ENCODE measurements at regions not wholly inside any gene's neighbourhood (a gene's known extent, or its start where the extent isn't known, plus 50 kb on each side); places are given as distances from the start of the nearest gene placed in this dataset.

- Mint-ChIP-seq H3K4me3 (no peak overlapping the region), H3K4me1 (no peaks in the 10 kb centered on the region), H3K9me3 (peaks cover 60% of the 10 kb centered on the region), H3K27me3 (ENCODE audit: low read depth, poor library complexity) (no peaks in the 10 kb centered on the region), H3K36me3 (ENCODE audit: low read depth) (no peaks in the 10 kb centered on the region), H3K27ac (no peak overlapping the region)
- no peak for DNase-seq
- TF ChIP-seq, protein P1, sequence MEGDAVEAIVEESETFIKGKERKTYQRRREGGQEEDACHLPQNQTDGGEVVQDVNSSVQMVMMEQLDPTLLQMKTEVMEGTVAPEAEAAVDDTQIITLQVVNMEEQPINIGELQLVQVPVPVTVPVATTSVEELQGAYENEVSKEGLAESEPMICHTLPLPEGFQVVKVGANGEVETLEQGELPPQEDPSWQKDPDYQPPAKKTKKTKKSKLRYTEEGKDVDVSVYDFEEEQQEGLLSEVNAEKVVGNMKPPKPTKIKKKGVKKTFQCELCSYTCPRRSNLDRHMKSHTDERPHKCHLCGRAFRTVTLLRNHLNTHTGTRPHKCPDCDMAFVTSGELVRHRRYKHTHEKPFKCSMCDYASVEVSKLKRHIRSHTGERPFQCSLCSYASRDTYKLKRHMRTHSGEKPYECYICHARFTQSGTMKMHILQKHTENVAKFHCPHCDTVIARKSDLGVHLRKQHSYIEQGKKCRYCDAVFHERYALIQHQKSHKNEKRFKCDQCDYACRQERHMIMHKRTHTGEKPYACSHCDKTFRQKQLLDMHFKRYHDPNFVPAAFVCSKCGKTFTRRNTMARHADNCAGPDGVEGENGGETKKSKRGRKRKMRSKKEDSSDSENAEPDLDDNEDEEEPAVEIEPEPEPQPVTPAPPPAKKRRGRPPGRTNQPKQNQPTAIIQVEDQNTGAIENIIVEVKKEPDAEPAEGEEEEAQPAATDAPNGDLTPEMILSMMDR (IDR thresholded peaks at IDR 0.05) = no peak
These were observed 220.2 kb upstream of the ATP6AP2 start for GRCh38 chrX:40360557-40360956.

DNA sequence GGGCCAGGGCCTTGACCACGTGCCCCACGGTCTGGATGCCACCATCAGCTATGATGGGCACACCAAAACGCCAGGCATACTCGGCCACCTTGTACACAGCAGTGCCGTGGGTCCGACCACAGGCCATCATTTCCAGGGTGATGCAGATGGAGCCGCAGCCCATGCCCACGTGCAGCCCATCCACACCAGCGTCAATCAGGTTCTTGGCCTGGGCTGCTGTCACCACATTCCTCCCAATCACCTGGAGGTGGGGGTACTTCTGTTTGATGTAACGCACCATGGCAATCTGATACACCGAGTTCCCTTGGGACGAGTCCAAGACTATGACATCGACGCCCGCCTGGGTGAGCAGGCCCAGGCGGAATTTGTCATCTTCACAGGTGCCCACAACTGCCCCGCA is 221.2 kb upstream of the ATP6AP2 start:
- TF ChIP-seq, protein P1 (IDR thresholded peaks at IDR 0.05) = no peak
- no peaks in the 10 kb centered on the region for H3K4me1 Mint-ChIP-seq
- peaks cover 54% of the 10 kb centered on the region for H3K9me3 Mint-ChIP-seq
- H3K4me3 Mint-ChIP-seq = no peak overlapping the region
- H3K27me3 Mint-ChIP-seq (ENCODE audit: low read depth, poor library complexity) = peaks cover 3% of the 10 kb centered on the region
- no peaks in the 10 kb centered on the region for H3K36me3 Mint-ChIP-seq (ENCODE audit: low read depth)
- no peak for DNase-seq
- H3K27ac Mint-ChIP-seq = no peak overlapping the region

DNA sequence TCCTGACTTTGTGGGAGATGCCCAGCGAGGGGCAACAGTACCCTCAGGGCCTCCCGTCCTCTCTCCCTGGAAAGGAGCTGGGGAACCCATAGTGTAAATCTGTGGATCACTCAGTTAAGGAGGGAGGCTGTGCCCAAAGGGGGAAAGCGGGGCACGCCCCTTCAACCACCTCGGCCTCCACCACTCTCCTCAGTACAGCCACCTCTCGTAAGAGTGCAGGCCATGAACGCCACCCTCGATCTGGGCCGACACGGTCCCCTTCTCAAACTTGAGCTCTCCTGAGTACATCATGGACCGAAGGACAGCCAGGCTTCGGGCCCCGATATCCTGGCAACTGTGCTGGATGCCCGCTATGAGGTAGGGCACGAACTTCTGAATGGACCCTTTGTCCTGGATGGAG is 221.8 kb upstream of the ATP6AP2 start:
- no peak for DNase-seq
- H3K4me3 Mint-ChIP-seq = no peak overlapping the region
- H3K36me3 Mint-ChIP-seq (ENCODE audit: low read depth) = no peaks in the 10 kb centered on the region

DNA sequence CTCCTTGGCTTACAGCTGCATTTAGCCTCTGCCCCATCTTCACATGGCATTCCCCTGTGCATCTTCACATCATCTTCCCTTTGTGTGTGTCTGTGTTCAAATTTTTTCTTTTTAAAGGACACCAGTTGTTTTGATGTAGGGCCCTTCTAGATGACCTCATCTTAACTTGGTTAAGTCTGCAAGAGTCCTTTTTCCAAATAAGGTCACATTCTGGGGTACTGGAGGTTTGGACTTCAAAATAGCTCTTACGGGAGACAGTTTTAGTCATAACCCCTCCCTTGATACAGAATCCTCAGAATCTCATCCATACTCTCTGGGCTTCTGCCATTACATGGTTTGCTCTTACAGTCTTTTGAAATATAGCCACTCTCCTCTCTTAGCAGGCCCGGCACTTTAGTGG is 231.5 kb upstream of the ATP6AP2 start:
- peaks cover 6% of the 10 kb centered on the region for H3K27me3 Mint-ChIP-seq (ENCODE audit: low read depth, poor library complexity)
- H3K4me3 Mint-ChIP-seq = no peak overlapping the region
- TF ChIP-seq, protein P1 (IDR thresholded peaks at IDR 0.05) = no peak
- DNase-seq = no peak
- H3K36me3 Mint-ChIP-seq (ENCODE audit: low read depth) = no peaks in the 10 kb centered on the region
- peaks cover 60% of the 10 kb centered on the region for H3K9me3 Mint-ChIP-seq
- no peak overlapping the region for H3K27ac Mint-ChIP-seq
- no peaks in the 10 kb centered on the region for H3K4me1 Mint-ChIP-seq

More for the DNA sequence above, 221.8 kb upstream of the ATP6AP2 start:
- TF ChIP-seq, protein P1 (IDR thresholded peaks at IDR 0.05) = no peak
- H3K4me1 Mint-ChIP-seq = no peaks in the 10 kb centered on the region
- H3K27ac Mint-ChIP-seq = no peak overlapping the region
- peaks cover 3% of the 10 kb centered on the region for H3K27me3 Mint-ChIP-seq (ENCODE audit: low read depth, poor library complexity)
- H3K9me3 Mint-ChIP-seq = peaks cover 48% of the 10 kb centered on the region

- Mint-ChIP-seq H3K27ac (no peak overlapping the region), H3K4me1 (no peaks in the 10 kb centered on the region), H3K36me3 (ENCODE audit: low read depth) (no peaks in the 10 kb centered on the region), H3K27me3 (ENCODE audit: low read depth, poor library complexity) (peaks cover 6% of the 10 kb centered on the region), H3K9me3 (peaks cover 63% of the 10 kb centered on the region), H3K4me3 (no peak overlapping the region)
- TF ChIP-seq, protein P1 (IDR thresholded peaks at IDR 0.05) = no peak
- DNase-seq = no peak
These were observed 234.4 kb upstream of the ATP6AP2 start for GRCh38 chrX:40346379-40346778.

GRCh38 chrX:40343319-40343718 is 237.5 kb upstream of the ATP6AP2 start:
- peaks cover 59% of the 10 kb centered on the region for H3K9me3 Mint-ChIP-seq
- no peak for DNase-seq
- H3K27ac Mint-ChIP-seq = no peak overlapping the region
- H3K27me3 Mint-ChIP-seq (ENCODE audit: low read depth, poor library complexity) = peaks cover 10% of the 10 kb centered on the region
- H3K36me3 Mint-ChIP-seq (ENCODE audit: low read depth) = no peaks in the 10 kb centered on the region
- H3K4me1 Mint-ChIP-seq = peaks cover 5% of the 10 kb centered on the region
- H3K4me3 Mint-ChIP-seq = no peak overlapping the region
- TF ChIP-seq, protein P1 (IDR thresholded peaks at IDR 0.05) = no peak

All from nephron progenitor cell (in vitro differentiated cells).